GM12878 (cell line): ENCODE measurements at regions not wholly inside any gene's neighbourhood (a gene's known extent, or its start where the extent isn't known, plus 50 kb on each side); places are given as distances from the start of the nearest gene placed in this dataset.

ENCODE experiments used
- ATAC-seq: fragments of 200-7000 bp; cut with Tn5 transposase; 3 replicates; pipeline ENCODE4 v1.9.1; 2020; ENCODE audit warnings: mild to moderate bottlenecking, moderate library complexity
- BruUV-seq: library from RNA; stranded (reverse); fragments of 400-500 nt; replicated peaks from 2 replicates; lab custom pipeline; 2021; lab: Mats Ljungman, UMichigan
- CTCF ChIA-PET: fragments of 300-600 bp; sonication (Branson Sonifier 250); formaldehyde crosslinking; extraction: SDS; loops from one replicate; lab custom pipeline; 2021; ENCODE audit warnings: inconsistent platforms; lab: Yijun Ruan, JAX
- POLR2A ChIA-PET: fragments of 350-600 bp; formaldehyde crosslinking; extraction: SDS; loops from one replicate; lab custom pipeline; 2021; ENCODE audit warnings: inconsistent platforms; lab: Charles Lee
- RAD21 ChIA-PET: fragments of 300-600 bp; sonication (Branson Sonifier 250); formaldehyde crosslinking; loops from one replicate; lab custom pipeline; 2023; ENCODE audit warnings: antibody characterized with exemption; ENCODE audit not compliant: unreplicated experiment; lab: Charles Lee
- SMC1A ChIA-PET: fragments of 300-600 bp; sonication (Branson Sonifier 250); formaldehyde crosslinking; loops from one replicate; lab custom pipeline; 2023; ENCODE audit not compliant: unreplicated experiment, uncharacterized antibody; lab: Charles Lee
- DNase-seq: peaks from one replicate; pipeline ENCODE4 v3.0.0-alpha.2; 2011; ENCODE audit warnings: low read depth, low spot score
- FAIRE-seq: peaks from 3 replicates; lab custom pipeline; 2011; peaks lifted over from hg19 to GRCh38; lab: Jason Lieb, UNC
- H2AFZ ChIP-seq: 2 replicates; pipeline ENCODE4 v1.6.0; 2011; ENCODE audit warnings: low read depth, low read length, control low read depth; ENCODE audit not compliant: control insufficient read depth
- H3K27ac ChIP-seq: 2 replicates; pipeline ENCODE4 v1.5.1; 2011; ENCODE audit warnings: control low read depth; ENCODE audit not compliant: control insufficient read depth, insufficient read depth
- H3K27me3 ChIP-seq, 2 experiments: replicated peaks in 1 of 2; 2 replicates each; pipeline versions ENCODE4 v1.6.0 to v1.6.1; 2011; ENCODE audit warnings: low read length in 1 of 2; ENCODE audit not compliant: control insufficient read depth in 2 of 2, insufficient read depth in 2 of 2
- H3K36me3 ChIP-seq, 2 experiments: 2 replicates each; pipeline ENCODE4 v1.5.1; 2011; ENCODE audit warnings: low read length in 1 of 2; ENCODE audit not compliant: control insufficient read depth in 2 of 2, insufficient read depth in 2 of 2
- H3K4me1 ChIP-seq: 2 replicates; pipeline ENCODE4 v1.6.1; 2011; ENCODE audit warnings: mild to moderate bottlenecking, low read length, moderate library complexity, mixed read lengths; ENCODE audit not compliant: control insufficient read depth, insufficient read depth
- H3K4me2 ChIP-seq: 2 replicates; pipeline ENCODE4 v1.6.0; 2011; ENCODE audit warnings: control low read depth; ENCODE audit not compliant: control insufficient read depth, insufficient read depth
- H3K4me3 ChIP-seq: fragments of 200-600 bp; sonication (generic); 2 replicates; pipeline ENCODE4 v1.5.1; 2016
- H3K79me2 ChIP-seq: 2 replicates; pipeline ENCODE4 v1.6.0; 2011; ENCODE audit warnings: low read length; ENCODE audit not compliant: control insufficient read depth, insufficient read depth
- H3K9ac ChIP-seq: 2 replicates; pipeline ENCODE4 v1.8.0; 2011; ENCODE audit warnings: low read length, control low read depth, mixed read lengths; ENCODE audit not compliant: control insufficient read depth, insufficient read depth
- H3K9me3 ChIP-seq: replicated peaks from 3 replicates; pipeline ENCODE4 v1.5.1; 2011; ENCODE audit warnings: mild to moderate bottlenecking, low read length; ENCODE audit not compliant: control insufficient read depth, insufficient read depth
- H4K20me1 ChIP-seq: 2 replicates; pipeline ENCODE4 v1.6.0; 2011; ENCODE audit not compliant: control insufficient read depth, insufficient read depth
- IRF5 ChIP-seq: fragments of 450-650 bp; IDR thresholded peaks from 2 replicates; pipeline ENCODE4 v1.6.1; 2017; ENCODE audit warnings: borderline replicate concordance
- NR2C2 ChIP-seq: IDR thresholded peaks from 2 replicates; pipeline ENCODE4 v1.6.1; 2011; ENCODE audit warnings: borderline replicate concordance, low read depth; ENCODE audit not compliant: control insufficient read depth, insufficient read length
- PAX5 ChIP-seq: IDR thresholded peaks from 2 replicates; pipeline ENCODE4 v1.6.1; 2011; ENCODE audit warnings: low read depth, low read length, borderline replicate concordance
- ZBTB33 ChIP-seq: fragments of 450-650 bp; IDR thresholded peaks from 2 replicates; pipeline ENCODE4 v1.6.1; 2017; ENCODE audit warnings: mild to moderate bottlenecking
- ZBTB4 ChIP-seq: fragments of 450-650 bp; formaldehyde crosslinking; IDR thresholded peaks from 2 replicates; pipeline ENCODE4 v1.4.0; 2022; ENCODE audit warnings: mild to moderate bottlenecking, moderate library complexity
- WGBS: methylation state at CpG from one replicate; pipeline ENCODE4 v1.1.6; 2016; ENCODE audit warnings: low lambda C conversion rate; ENCODE audit not compliant: insufficient replicate concordance, insufficient coverage; ENCODE audit errors: missing lambda C conversion rate; 5-methylcytosine and 5-hydroxymethylcytosine counted together
- in situ Hi-C: fragments of 300-500 bp; cut with MboI; formaldehyde crosslinking; loops from 9 replicates; pipeline ENCODE4 v1.14.3; 2018; ENCODE audit warnings: mixed read lengths
- intact Hi-C: fragments of 100-400 bp; cut with micrococcal nuclease; formaldehyde crosslinking; loops from one replicate; pipeline ENCODE4 v1.14.2; 2022; ENCODE audit not compliant: unreplicated experiment

GRCh38 chr18:67285583-67285982, 230.9 kb downstream of the DSEL start:
- BruUV-seq = no TSS peak
- FAIRE-seq = no peak

More at GRCh38 chr18:67285583-67285982, 230.9 kb downstream of the DSEL start:
- no peaks in the 10 kb centered on the region for H4K20me1 ChIP-seq
- H3K4me1 ChIP-seq = no peaks in the 10 kb centered on the region
- intact Hi-C loops = no loop called here
- H3K79me2 ChIP-seq = no peaks in the 10 kb centered on the region
- TF ChIP-seq NR2C2 (no peak), IRF5 (no peak), ZBTB33 (no peak), PAX5 (no peak), ZBTB4 (CRISPR knock-in tag) (no peak)
- ChIA-PET RAD21 (no interaction called here), POLR2A (no interaction called here), SMC1A (interaction anchor here (1.2 kb wide), 1 partner anchor 17 kb away, joined by 3 read pairs; no protein-coding TSS in a partner anchor), CTCF (no interaction called here)
- no peak overlapping the region for H3K4me3 ChIP-seq
- no peak overlapping the region for H3K9ac ChIP-seq
- H3K27me3 ChIP-seq = no peaks in the 10 kb centered on the region
- H3K27ac ChIP-seq = no peak overlapping the region
- no peak overlapping the region for H3K4me2 ChIP-seq
- 0% methylated on average over 2 of the region's 2 CpGs for WGBS
- no peak overlapping the region for H2AFZ ChIP-seq
- H3K36me3 ChIP-seq = no peaks in the 10 kb centered on the region
- no peak for ATAC-seq
- in situ Hi-C loops = no loop called here
- no peak for DNase-seq
- no peaks in the 10 kb centered on the region for H3K9me3 ChIP-seq
